ENCODE measurements at regions not wholly inside any gene's neighbourhood (a gene's known extent, or its start where the extent isn't known, plus 50 kb on each side); places are given as distances from the start of the nearest gene placed in this dataset.
"Not testable (repeated sequence)": the region's sequence is repeated elsewhere in the genome, so short reads cannot be mapped to it uniquely, and the experiment has no call there.

DNA sequence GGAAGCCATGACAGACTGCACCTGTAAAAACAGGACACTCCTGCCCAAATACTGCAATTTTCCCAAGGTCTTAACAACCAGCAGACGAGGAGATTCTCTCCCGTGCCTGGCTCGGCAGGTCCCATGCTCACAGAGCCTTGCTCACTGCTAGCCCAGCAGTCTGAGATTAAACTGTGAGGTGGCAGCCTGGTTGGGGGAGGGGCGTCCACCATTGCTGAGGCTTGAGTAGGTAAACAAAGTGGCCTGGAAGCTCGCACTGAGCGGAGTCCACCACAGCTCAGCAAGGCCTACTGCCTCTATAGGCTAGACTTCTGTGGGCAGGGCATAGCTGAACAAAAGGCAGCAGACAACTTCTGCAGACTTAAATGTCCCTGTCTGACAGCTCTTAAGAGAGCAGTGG is 80.3 kb downstream of the ANXA5 start:
- CTCF ChIA-PET (ENCODE audit: partially characterized antibody); H3K9me3 ChIP-seq (ENCODE audit: control insufficient read depth in 1 of 2, low read length in 2 of 2); H3K4me1 ChIP-seq (ENCODE audit: insufficient read depth, low read length); H3K27ac Mint-ChIP-seq; H3K4me1 Mint-ChIP-seq; H3K4me3 ChIP-seq (ENCODE audit: low read length in 2 of 2); intact Hi-C loops (cut with micrococcal nuclease); POLR2A ChIA-PET (ENCODE audit: partially characterized antibody); H3K27me3 ChIP-seq (ENCODE audit: insufficient read depth, low read length); H3K36me3 Mint-ChIP-seq; H3K4me3 Mint-ChIP-seq; H3K27ac ChIP-seq (ENCODE audit: low read depth, low read length); H3K36me3 ChIP-seq (ENCODE audit: insufficient read depth, low read length): not testable (repeated sequence)
- peak in 1 of 5 donors; percentile 31 for DNase-seq
- Mint-ChIP-seq H3K9me3 (peaks cover 0 to 11% (median 3%) of the 10 kb centered on the region in 8 donors), H3K27me3 (peaks cover 13 to 16% of the 10 kb centered on the region in 2 donors)

DNA sequence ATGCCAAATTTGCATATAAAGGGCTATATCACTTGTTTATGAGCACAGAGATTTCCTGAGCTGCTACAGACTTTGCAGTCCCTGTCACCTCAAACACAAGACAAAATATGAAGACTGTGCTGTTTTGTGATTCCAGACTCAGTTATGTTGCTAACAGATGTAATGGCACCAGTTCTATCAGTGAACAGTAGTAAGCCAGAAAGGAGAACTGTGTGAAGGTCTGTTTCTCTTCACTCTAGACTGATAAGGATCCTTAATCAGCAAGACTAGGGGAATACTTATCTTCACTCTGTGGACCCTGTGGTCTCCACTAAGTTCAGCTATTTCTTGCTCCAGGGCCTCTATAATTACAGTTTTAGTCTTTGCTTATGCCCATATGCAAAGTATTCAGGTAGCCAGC is 82.7 kb downstream of the ANXA5 start:
- CTCF ChIA-PET (ENCODE audit: partially characterized antibody) = no interaction called here
- Mint-ChIP-seq H3K27me3 (peaks cover 14 to 19% of the 10 kb centered on the region in 2 donors), H3K4me3 (no peak overlapping the region), H3K9me3 (peaks cover 0 to 5% (median 0%) of the 10 kb centered on the region in 8 donors), H3K27ac (no peak overlapping the region), H3K4me1 (no peaks in the 10 kb centered on the region), H3K36me3 (no peaks in the 10 kb centered on the region)
- Histone ChIP-seq H3K4me1 (ENCODE audit: insufficient read depth, low read length) (no peaks in the 10 kb centered on the region), H3K4me3 (ENCODE audit: low read length in 2 of 2) (no peak overlapping the region), H3K27ac (ENCODE audit: low read depth, low read length) (no peak overlapping the region), H3K36me3 (ENCODE audit: insufficient read depth, low read length) (no peaks in the 10 kb centered on the region), H3K9me3 (ENCODE audit: control insufficient read depth in 1 of 2, low read length in 2 of 2) (no peaks in the 10 kb centered on the region), H3K27me3 (ENCODE audit: insufficient read depth, low read length) (no peaks in the 10 kb centered on the region)
- no peak for DNase-seq
- POLR2A ChIA-PET (ENCODE audit: partially characterized antibody) = no interaction called here
- intact Hi-C loops (cut with micrococcal nuclease) = no loop called here

DNA sequence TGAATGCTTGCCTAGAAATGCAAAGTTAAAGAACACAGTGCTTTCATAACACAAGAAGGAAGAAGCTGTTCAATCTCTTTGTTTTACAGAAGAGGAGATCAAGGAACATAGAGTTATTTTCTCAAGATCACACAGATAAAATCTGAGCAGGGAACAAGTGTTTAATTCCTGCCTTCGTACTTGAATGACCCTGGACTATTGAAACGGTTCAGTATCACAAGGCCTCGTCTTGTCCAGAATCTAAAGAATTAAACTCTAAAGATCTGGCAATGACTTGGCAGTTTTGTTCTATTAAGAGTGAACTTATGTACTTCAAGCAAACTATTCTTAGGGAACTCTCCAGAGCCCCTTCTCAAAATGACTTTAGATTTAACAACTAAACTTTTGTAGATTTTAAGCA is 97.7 kb downstream of the ANXA5 start:
- H3K4me1 ChIP-seq (ENCODE audit: insufficient read depth, low read length) = no peaks in the 10 kb centered on the region
- ChIA-PET CTCF (ENCODE audit: partially characterized antibody) (no interaction called here), POLR2A (ENCODE audit: partially characterized antibody) (no interaction called here)
- Mint-ChIP-seq H3K36me3 (no peaks in the 10 kb centered on the region), H3K9me3 (no peaks in the 10 kb centered on the region), H3K27ac (no peak overlapping the region), H3K27me3 (peaks cover 0 to 6% of the 10 kb centered on the region in 2 donors), H3K4me1 (no peaks in the 10 kb centered on the region), H3K4me3 (no peak overlapping the region)
- intact Hi-C loops (cut with micrococcal nuclease) = no loop called here
- no peak overlapping the region for H3K27ac ChIP-seq (ENCODE audit: low read depth, low read length)
- H3K27me3 ChIP-seq (ENCODE audit: insufficient read depth, low read length) = no peaks in the 10 kb centered on the region
- DNase-seq = no peak
- no peaks in the 10 kb centered on the region for H3K36me3 ChIP-seq (ENCODE audit: insufficient read depth, low read length)
- no peaks in the 10 kb centered on the region for H3K9me3 ChIP-seq (ENCODE audit: control insufficient read depth in 1 of 2, low read length in 2 of 2)
- no peak overlapping the region for H3K4me3 ChIP-seq (ENCODE audit: low read length in 2 of 2)

DNA sequence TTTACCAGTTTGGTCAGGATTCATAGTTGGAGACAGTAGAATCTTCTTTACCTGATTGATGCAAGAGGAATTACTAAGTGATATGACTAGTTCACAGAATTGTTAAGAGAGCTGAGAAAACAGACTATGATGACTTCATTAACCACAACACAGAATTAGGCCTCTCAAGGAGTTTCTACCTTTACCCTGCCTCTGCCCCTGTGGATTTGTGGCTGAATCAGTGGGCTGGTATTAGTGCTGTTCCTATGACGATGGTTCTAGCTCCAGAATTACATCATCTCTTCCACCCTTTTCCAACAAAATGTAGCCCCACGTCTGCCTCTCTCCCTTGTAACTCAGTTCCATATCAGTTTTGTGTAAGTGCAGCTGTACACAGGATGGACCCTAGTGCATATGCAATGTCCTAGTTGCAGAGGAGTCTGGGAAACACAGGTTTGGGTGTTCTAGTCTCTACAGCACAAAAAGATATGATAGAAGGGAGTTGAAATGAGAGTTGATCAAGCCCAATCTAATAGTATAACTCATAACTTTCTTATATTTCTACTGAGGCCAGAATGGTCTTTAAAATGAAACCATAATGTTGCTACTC is 99.3 kb downstream of the ANXA5 start:
- Histone ChIP-seq H3K27ac (ENCODE audit: low read depth, low read length) (no peak overlapping the region), H3K4me3 (ENCODE audit: low read length in 2 of 2) (no peak overlapping the region), H3K27me3 (ENCODE audit: insufficient read depth, low read length) (no peaks in the 10 kb centered on the region), H3K9me3 (ENCODE audit: control insufficient read depth in 1 of 2, low read length in 2 of 2) (no peaks in the 10 kb centered on the region), H3K4me1 (ENCODE audit: insufficient read depth, low read length) (no peaks in the 10 kb centered on the region), H3K36me3 (ENCODE audit: insufficient read depth, low read length) (no peaks in the 10 kb centered on the region)
- DNase-seq = no peak
- intact Hi-C loops (cut with micrococcal nuclease) = no loop called here
- H3K9me3 Mint-ChIP-seq = peaks cover 0 to 2% (median 0%) of the 10 kb centered on the region in 8 donors
- ChIA-PET CTCF (ENCODE audit: partially characterized antibody) (no interaction called here), POLR2A (ENCODE audit: partially characterized antibody) (no interaction called here)
- H3K36me3 Mint-ChIP-seq = no peaks in the 10 kb centered on the region
- no peaks in the 10 kb centered on the region for H3K4me1 Mint-ChIP-seq
- H3K4me3 Mint-ChIP-seq = no peak overlapping the region
- H3K27ac Mint-ChIP-seq = no peak overlapping the region
- peaks cover 0 to 6% of the 10 kb centered on the region in 2 donors for H3K27me3 Mint-ChIP-seq

DNA sequence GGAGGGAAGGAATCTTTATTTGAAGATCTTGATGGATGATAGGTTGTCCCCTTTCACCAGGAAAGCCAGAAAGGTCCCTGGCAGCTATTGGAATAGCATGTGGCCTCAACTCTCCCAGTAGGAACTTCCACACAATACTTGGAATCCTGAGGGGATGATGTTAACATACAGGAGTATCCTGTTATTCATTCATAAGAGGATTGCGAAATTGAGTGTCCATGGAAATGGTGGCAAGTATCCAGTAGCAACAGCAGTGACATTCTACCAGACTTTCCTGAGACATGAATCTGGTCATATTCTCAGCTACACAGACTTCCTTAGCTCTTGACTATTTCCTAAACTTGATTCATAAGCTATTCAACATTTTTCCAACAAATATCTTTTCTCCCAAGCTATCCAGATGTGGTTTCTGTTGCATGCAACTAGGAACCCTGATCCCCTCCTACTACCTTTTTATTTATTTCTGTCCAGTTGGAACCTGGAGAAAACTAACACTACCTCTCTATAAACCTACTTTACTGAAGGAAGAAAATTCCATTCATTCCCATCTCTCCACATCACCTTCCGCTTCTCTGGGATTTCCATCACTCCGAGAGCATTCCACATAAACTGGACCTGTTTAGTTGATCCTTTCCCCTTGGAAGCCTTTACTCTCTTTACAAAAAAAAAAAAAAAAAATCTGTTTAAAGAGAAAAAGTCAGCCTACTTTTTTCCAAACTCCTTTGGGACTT is 101.8 kb downstream of the ANXA5 start:
- Histone ChIP-seq H3K27me3 (ENCODE audit: insufficient read depth, low read length) (no peaks in the 10 kb centered on the region), H3K36me3 (ENCODE audit: insufficient read depth, low read length) (no peaks in the 10 kb centered on the region), H3K4me3 (ENCODE audit: low read length in 2 of 2) (no peak overlapping the region), H3K9me3 (ENCODE audit: control insufficient read depth in 1 of 2, low read length in 2 of 2) (no peaks in the 10 kb centered on the region), H3K27ac (ENCODE audit: low read depth, low read length) (no peak overlapping the region), H3K4me1 (ENCODE audit: insufficient read depth, low read length) (no peaks in the 10 kb centered on the region)
- CTCF ChIA-PET (ENCODE audit: partially characterized antibody) = no interaction called here
- peak overlapping the region in 1 of 8 donors; percentile 52 for H3K4me3 Mint-ChIP-seq
- no peaks in the 10 kb centered on the region for H3K36me3 Mint-ChIP-seq
- POLR2A ChIA-PET (ENCODE audit: partially characterized antibody) = no interaction called here
- peaks cover 0 to 5% (median 0%) of the 10 kb centered on the region in 8 donors for H3K9me3 Mint-ChIP-seq
- no peak overlapping the region for H3K27ac Mint-ChIP-seq
- intact Hi-C loops (cut with micrococcal nuclease) = no loop called here
- DNase-seq = no peak
- no peaks in the 10 kb centered on the region for H3K4me1 Mint-ChIP-seq
- peaks cover 0 to 4% of the 10 kb centered on the region in 2 donors for H3K27me3 Mint-ChIP-seq

DNA sequence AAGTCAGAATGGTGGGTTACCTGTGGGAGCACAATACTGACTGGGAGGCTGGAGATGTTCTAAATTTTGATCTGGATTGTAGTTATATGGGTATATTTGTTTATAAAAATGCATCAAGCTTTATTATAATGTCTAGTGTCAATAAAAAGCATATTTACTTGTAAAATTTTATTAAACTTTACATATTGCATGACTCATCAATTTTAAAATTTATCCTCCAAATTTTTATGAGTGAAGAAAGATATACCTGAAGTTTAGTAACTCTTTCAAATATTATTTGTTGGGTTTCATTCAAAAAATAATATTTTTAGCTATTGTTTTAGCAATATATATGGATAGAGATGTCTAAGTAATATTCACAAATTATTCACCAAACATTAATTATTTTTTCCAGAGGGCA is 103.0 kb downstream of the ANXA5 start:
- Mint-ChIP-seq H3K27ac (no peak overlapping the region), H3K4me3 (no peak overlapping the region), H3K27me3 (peaks cover under 1 to 4% of the 10 kb centered on the region in 2 donors), H3K4me1 (no peaks in the 10 kb centered on the region), H3K36me3 (no peaks in the 10 kb centered on the region), H3K9me3 (peaks cover 0 to 5% (median 0%) of the 10 kb centered on the region in 8 donors)
- H3K4me1 ChIP-seq (ENCODE audit: insufficient read depth, low read length) = no peaks in the 10 kb centered on the region
- no peaks in the 10 kb centered on the region for H3K27me3 ChIP-seq (ENCODE audit: insufficient read depth, low read length)
- ChIA-PET CTCF (ENCODE audit: partially characterized antibody) (no interaction called here), POLR2A (ENCODE audit: partially characterized antibody) (no interaction called here)
- no peak for DNase-seq
- H3K4me3 ChIP-seq (ENCODE audit: low read length in 2 of 2) = no peak overlapping the region
- H3K9me3 ChIP-seq (ENCODE audit: control insufficient read depth in 1 of 2, low read length in 2 of 2) = no peaks in the 10 kb centered on the region
- no peaks in the 10 kb centered on the region for H3K36me3 ChIP-seq (ENCODE audit: insufficient read depth, low read length)
- no peak overlapping the region for H3K27ac ChIP-seq (ENCODE audit: low read depth, low read length)
- intact Hi-C loops (cut with micrococcal nuclease) = no loop called here

DNA sequence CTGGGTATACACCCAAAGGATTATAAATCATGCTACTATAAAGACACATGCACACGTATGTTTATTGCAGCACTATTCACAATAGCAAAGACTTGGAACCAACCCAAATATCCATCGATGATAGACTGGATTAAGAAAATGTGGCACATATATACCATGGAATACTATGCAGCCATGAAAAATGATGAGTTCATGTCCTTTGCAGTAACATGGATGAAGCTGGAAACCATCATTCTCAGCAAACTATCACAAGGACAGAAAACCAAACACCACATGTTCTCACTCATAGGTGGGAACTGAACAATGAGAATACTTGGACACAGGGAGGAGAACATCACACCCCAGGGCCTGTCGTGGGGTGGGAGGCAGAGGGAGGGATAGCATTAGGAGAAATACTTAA is 104.5 kb downstream of the ANXA5 start:
- DNase-seq; POLR2A ChIA-PET (ENCODE audit: partially characterized antibody); H3K4me1 Mint-ChIP-seq; CTCF ChIA-PET (ENCODE audit: partially characterized antibody); H3K9me3 Mint-ChIP-seq; H3K27ac ChIP-seq (ENCODE audit: low read depth, low read length); H3K27me3 Mint-ChIP-seq; H3K9me3 ChIP-seq (ENCODE audit: control insufficient read depth in 1 of 2, low read length in 2 of 2); intact Hi-C loops (cut with micrococcal nuclease); H3K4me3 ChIP-seq (ENCODE audit: low read length in 2 of 2); H3K27me3 ChIP-seq (ENCODE audit: insufficient read depth, low read length); H3K4me3 Mint-ChIP-seq; H3K4me1 ChIP-seq (ENCODE audit: insufficient read depth, low read length); H3K27ac Mint-ChIP-seq; H3K36me3 ChIP-seq (ENCODE audit: insufficient read depth, low read length); H3K36me3 Mint-ChIP-seq: not testable (repeated sequence)
